NT2/D1 (cell line): ENCODE measurements at regions not wholly inside any gene's neighbourhood (a gene's known extent, or its start where the extent isn't known, plus 50 kb on each side); places are given as distances from the start of the nearest gene placed in this dataset.

Experiments
- SUZ12 ChIP-seq: IDR thresholded peaks from 2 replicates; pipeline ENCODE4 v1.6.1; 2011; ENCODE audit not compliant: insufficient read length, insufficient read depth; ENCODE audit errors: extremely low read depth
- YY1 ChIP-seq: IDR thresholded peaks from 2 replicates; pipeline ENCODE4 v1.6.1; 2011; ENCODE audit not compliant: insufficient read length, insufficient read depth

GRCh38 chr10:53537508-53537907 lies 764.9 kb upstream of the MBL2 start:
- TF ChIP-seq YY1 (no peak), SUZ12 (no peak)
